ENCODE measurements at regions not wholly inside any gene's neighbourhood (a gene's known extent, or its start where the extent isn't known, plus 50 kb on each side); places are given as distances from the start of the nearest gene placed in this dataset.

DNA sequence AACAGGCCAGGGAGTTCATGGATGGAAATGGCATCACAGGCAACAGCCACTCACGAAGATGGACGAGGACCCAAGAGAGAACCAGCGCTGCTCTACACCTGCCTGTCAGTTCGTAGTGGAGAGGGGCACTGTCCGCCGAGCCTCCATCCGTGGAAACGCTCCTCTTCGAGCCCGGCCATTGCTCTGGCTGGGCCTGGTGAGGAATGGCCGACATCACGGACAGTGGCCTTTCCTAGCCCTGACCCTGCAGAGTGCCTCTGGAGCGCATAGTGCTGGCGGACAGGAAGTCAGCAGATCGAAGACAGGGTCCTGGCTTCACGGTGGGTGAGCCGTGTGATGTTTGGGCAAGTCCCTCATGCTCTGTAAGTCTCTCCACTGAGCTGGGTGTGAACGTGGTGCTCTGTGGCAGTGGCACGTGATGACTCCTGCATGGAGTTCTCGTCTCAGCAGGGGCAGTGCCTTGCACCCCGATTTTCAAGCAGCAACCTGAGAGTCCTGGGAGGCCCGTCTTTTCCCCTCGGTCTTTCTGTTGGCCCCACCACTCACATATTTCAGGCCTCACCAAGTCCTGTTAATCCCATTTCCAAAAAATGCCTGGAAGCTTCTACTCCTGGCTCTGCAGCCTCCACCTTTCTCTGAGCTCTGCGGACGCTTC is 214.4 kb downstream of the ERMARD start:
- H3K27ac ChIP-seq = no peak overlapping the region
- H3K4me3 ChIP-seq = no peak overlapping the region
- DNase-seq (ENCODE audit: low read depth in 1 of 2, low spot score in 1 of 2) = no peak
- H3K36me3 ChIP-seq = no peaks in the 10 kb centered on the region
- no peaks in the 10 kb centered on the region for H3K9me3 ChIP-seq (ENCODE audit: low read depth)
- H3K27me3 ChIP-seq = peaks cover 10% of the 10 kb centered on the region
- TF ChIP-seq CTCF (IDR thresholded peaks at IDR 0.05; ENCODE audit: low read depth, low read length) = no peak
- H3K4me1 ChIP-seq (ENCODE audit: low read depth) = no peaks in the 10 kb centered on the region

GRCh38 chr6:169965239-169965638 is 213.8 kb downstream of the ERMARD start:
- peaks cover 10% of the 10 kb centered on the region for H3K27me3 ChIP-seq
- H3K4me3 ChIP-seq = no peak overlapping the region
- no peaks in the 10 kb centered on the region for H3K4me1 ChIP-seq (ENCODE audit: low read depth)
- H3K27ac ChIP-seq = no peak overlapping the region
- H3K36me3 ChIP-seq = no peaks in the 10 kb centered on the region
- TF ChIP-seq CTCF (IDR thresholded peaks at IDR 0.05; ENCODE audit: low read depth, low read length) = no peak
- H3K9me3 ChIP-seq (ENCODE audit: low read depth) = no peaks in the 10 kb centered on the region
- no peak for DNase-seq (ENCODE audit: low read depth in 1 of 2, low spot score in 1 of 2)

DNA sequence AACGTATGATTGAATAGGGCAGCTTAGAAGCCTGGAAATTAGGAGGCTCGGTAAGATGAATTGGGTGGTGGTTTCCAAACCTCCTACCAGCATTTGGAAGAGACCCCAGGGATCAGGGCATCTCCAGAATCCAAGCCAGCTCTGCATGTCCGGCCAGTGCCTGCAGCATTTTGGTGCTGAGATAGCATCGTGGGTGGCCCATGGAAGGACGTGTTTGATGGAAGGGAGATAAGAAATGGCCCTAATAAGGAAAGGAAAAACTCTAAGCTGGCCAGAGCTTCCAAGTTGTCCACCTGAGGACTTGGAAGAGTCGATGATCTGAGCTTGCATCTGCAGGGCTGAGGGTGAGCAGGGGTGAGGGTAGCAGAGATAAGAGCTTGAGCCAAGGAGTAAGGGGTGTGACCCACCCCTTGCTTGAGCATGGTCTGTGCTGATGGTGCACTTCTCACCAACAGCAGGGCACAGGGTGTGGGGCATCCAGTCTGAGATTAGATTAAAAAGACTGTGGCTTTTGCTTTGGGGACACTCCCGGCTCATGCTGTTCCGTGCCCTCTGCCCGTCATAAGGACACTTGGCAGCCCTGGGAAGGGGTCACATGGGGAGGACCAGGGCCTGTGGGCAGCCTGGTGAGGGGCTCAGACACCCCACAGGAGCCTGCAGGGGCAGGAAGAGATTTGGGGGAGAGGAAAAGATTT is 213.2 kb downstream of the ERMARD start:
- no peaks in the 10 kb centered on the region for H3K9me3 ChIP-seq (ENCODE audit: low read depth)
- no peaks in the 10 kb centered on the region for H3K36me3 ChIP-seq
- no peak for DNase-seq (ENCODE audit: low read depth in 1 of 2, low spot score in 1 of 2)
- H3K27me3 ChIP-seq = peaks cover 10% of the 10 kb centered on the region
- no peak overlapping the region for H3K27ac ChIP-seq
- H3K4me3 ChIP-seq = no peak overlapping the region
- no peak for TF ChIP-seq CTCF (IDR thresholded peaks at IDR 0.05; ENCODE audit: low read depth, low read length)
- no peaks in the 10 kb centered on the region for H3K4me1 ChIP-seq (ENCODE audit: low read depth)

- H3K4me3 ChIP-seq = no peak overlapping the region
- H3K4me1 ChIP-seq (ENCODE audit: low read depth) = no peaks in the 10 kb centered on the region
- H3K9me3 ChIP-seq (ENCODE audit: low read depth) = no peaks in the 10 kb centered on the region
- no peak for DNase-seq (ENCODE audit: low read depth in 1 of 2, low spot score in 1 of 2)
- H3K27me3 ChIP-seq = peaks cover 10% of the 10 kb centered on the region
- no peaks in the 10 kb centered on the region for H3K36me3 ChIP-seq
- TF ChIP-seq CTCF (IDR thresholded peaks at IDR 0.05; ENCODE audit: low read depth, low read length) = no peak
- H3K27ac ChIP-seq = no peak overlapping the region
Observed at GRCh38 chr6:169963581-169964297, 212.3 kb downstream of the ERMARD start.

- Histone ChIP-seq H3K4me1 (ENCODE audit: low read depth) (no peaks in the 10 kb centered on the region), H3K4me3 (no peak overlapping the region), H3K9me3 (ENCODE audit: low read depth) (no peaks in the 10 kb centered on the region), H3K36me3 (no peaks in the 10 kb centered on the region), H3K27ac (no peak overlapping the region), H3K27me3 (peaks cover 10% of the 10 kb centered on the region)
- TF ChIP-seq CTCF (IDR thresholded peaks at IDR 0.05; ENCODE audit: low read depth, low read length) = no peak
- no peak for DNase-seq (ENCODE audit: low read depth in 1 of 2, low spot score in 1 of 2)
Observed at GRCh38 chr6:169962604-169963469, 211.4 kb downstream of the ERMARD start.
